ENCODE measurements at regions not wholly inside any gene's neighbourhood (a gene's known extent, or its start where the extent isn't known, plus 50 kb on each side); places are given as distances from the start of the nearest gene placed in this dataset.

DNA sequence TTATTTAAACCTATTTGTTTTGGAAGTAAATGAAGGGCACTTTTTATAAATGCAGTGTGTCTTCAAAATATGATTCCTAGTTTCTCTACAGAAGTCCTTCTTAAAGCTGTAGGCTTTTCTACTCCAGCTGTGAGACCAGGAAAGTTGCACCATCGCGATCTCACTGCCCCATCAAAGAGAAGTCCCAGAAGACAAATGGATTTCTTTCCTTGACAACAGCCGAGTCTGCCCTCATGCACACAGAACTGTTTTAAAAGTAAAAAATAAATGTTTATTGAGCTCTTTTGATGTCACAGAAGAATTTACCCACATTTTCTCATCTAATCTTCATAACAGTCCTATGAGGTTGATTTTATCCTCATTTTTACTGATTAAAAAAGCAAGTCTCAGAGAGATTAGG lies 324.4 kb upstream of the NT5E start:
- Histone ChIP-seq H2AFZ (ENCODE audit: low read depth, low read length) (no peak overlapping the region), H3K4me3 (ENCODE audit: low read length) (no peak overlapping the region), H3K9me3 (ENCODE audit: low read length) (no peaks in the 10 kb centered on the region), H3K36me3 (ENCODE audit: insufficient read depth, low read length) (no peaks in the 10 kb centered on the region), H3K4me1 (ENCODE audit: insufficient read depth, low read length) (no peaks in the 10 kb centered on the region), H3K27me3 (ENCODE audit: insufficient read depth, low read length) (no peaks in the 10 kb centered on the region)

DNA sequence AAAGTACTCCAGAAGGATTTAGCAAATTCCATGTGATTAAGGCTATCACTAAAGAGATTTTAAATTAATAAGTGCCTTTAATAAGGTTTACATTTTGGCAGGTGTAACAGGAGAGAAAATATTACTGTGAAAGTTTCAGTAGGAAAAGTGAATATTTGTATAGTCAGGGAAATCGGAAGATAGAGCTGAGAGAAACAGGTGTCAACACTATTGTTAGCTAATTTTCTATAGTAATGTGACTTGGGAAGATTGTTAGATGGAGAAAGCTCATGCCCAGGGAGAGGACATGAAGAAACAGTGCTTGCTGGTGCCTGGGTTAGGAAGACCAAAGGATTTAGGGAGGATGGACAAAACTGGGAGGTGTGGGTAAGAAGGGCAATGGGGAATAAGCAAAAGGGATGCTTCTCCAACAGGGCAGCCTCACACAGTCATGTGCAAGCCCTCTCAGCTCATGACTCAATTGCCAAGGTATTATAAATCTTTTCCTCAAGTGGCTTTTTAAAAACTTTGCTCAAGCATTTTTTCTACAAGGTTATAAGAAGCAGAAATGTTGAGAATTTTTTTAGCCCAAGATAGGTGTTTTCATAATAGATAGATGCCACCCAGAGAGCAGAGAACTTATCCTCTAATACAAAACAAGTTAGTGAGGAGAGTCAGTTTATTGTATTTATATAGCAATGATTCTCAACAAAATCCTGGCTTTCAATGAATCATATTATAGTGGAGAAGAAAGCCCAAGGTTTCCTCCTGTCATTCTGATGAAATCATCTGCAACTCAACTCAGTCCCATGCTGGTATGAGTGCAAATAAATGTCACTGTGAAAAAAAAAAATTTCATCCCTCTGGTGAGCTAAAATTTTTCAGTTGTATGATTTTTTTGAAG lies 325.2 kb upstream of the NT5E start:
- H3K36me3 ChIP-seq (ENCODE audit: insufficient read depth, low read length): no peaks in the 10 kb centered on the region

DNA sequence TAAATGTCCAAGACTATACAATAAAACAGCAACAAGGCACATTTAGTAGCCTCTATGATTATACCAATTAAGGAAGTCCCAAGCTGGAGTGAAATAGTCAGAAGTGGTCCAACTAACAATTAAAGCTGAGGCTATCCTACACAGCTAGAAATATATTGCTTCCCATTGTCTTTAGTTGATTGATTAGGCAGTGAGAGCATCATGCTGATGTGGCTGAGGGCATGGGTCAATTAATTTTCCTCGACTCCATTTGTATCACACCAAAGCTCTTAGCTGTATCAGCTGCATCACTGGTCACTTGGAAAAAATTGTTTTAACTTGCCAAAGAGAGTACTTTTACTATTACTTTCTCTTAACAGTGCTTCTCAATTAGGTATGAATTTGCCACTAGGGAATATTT lies 328.7 kb upstream of the NT5E start:
- H3K36me3 ChIP-seq (ENCODE audit: insufficient read depth, low read length): no peaks in the 10 kb centered on the region
- no peaks in the 10 kb centered on the region for H3K27me3 ChIP-seq (ENCODE audit: insufficient read depth, low read length)
- H3K4me1 ChIP-seq (ENCODE audit: insufficient read depth, low read length): no peaks in the 10 kb centered on the region
- no peaks in the 10 kb centered on the region for H3K9me3 ChIP-seq (ENCODE audit: low read length)
- H2AFZ ChIP-seq (ENCODE audit: low read depth, low read length): no peak overlapping the region
- H3K4me3 ChIP-seq (ENCODE audit: low read length): no peak overlapping the region

More for the DNA sequence above, 325.2 kb upstream of the NT5E start:
- no peak overlapping the region for H3K4me3 ChIP-seq (ENCODE audit: low read length)
- H3K9me3 ChIP-seq (ENCODE audit: low read length): no peaks in the 10 kb centered on the region
- no peaks in the 10 kb centered on the region for H3K27me3 ChIP-seq (ENCODE audit: insufficient read depth, low read length)
- no peaks in the 10 kb centered on the region for H3K4me1 ChIP-seq (ENCODE audit: insufficient read depth, low read length)
- H2AFZ ChIP-seq (ENCODE audit: low read depth, low read length): no peak overlapping the region

DNA sequence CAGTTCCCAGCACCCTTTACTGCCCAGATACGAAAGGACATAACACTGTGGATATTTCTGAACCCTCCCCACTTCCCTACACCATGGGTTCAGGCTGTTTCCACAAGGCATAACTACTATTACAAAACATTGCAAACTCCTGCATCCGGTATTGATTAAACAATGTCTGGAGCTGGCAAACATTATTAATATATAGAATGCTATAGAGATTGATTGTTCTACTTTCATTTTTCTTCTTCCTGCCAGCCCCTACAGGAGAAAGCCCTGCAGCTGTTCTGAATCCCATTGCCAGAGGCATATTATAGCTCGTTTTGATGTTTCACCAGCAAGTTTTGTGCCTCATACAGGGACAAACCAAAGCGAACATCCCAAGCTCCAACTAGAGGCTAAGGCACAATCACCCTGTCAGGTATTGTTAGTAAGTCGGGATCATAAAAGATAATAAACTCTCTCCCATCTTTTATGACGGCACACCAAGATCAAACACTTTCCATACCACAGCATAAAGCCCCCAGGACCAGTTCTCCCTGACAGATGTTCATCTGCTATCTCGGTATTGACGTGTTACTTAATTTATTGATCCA lies 331.1 kb upstream of the NT5E start:
- H3K4me1 ChIP-seq (ENCODE audit: insufficient read depth, low read length): no peaks in the 10 kb centered on the region
- no peak overlapping the region for H3K4me3 ChIP-seq (ENCODE audit: low read length)
- no peaks in the 10 kb centered on the region for H3K9me3 ChIP-seq (ENCODE audit: low read length)
- H3K36me3 ChIP-seq (ENCODE audit: insufficient read depth, low read length): no peaks in the 10 kb centered on the region
- no peaks in the 10 kb centered on the region for H3K27me3 ChIP-seq (ENCODE audit: insufficient read depth, low read length)
- no peak overlapping the region for H2AFZ ChIP-seq (ENCODE audit: low read depth, low read length)

DNA sequence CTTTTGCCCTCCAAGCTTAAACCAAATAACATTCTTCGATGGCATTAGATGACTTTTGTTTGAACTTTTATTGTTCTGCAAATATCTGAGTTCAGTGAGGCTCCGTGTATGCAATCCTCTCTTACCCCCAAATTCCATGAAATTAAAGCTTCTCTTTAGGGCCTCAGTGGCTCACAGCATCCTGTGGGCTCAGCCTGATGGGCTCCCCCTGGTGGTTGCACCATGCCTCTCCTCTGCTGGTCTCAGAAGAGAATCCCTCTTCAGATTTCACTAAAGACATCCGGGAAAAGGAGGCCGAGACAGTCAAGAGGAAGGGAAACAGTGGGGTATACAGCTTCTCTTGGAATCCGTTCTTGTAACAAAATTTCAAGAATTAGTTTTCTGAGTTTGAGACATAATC lies 331.6 kb upstream of the NT5E start:
- Histone ChIP-seq H3K4me1 (ENCODE audit: insufficient read depth, low read length) (no peaks in the 10 kb centered on the region), H3K36me3 (ENCODE audit: insufficient read depth, low read length) (no peaks in the 10 kb centered on the region), H2AFZ (ENCODE audit: low read depth, low read length) (no peak overlapping the region), H3K9me3 (ENCODE audit: low read length) (no peaks in the 10 kb centered on the region), H3K4me3 (ENCODE audit: low read length) (no peak overlapping the region), H3K27me3 (ENCODE audit: insufficient read depth, low read length) (no peaks in the 10 kb centered on the region)

DNA sequence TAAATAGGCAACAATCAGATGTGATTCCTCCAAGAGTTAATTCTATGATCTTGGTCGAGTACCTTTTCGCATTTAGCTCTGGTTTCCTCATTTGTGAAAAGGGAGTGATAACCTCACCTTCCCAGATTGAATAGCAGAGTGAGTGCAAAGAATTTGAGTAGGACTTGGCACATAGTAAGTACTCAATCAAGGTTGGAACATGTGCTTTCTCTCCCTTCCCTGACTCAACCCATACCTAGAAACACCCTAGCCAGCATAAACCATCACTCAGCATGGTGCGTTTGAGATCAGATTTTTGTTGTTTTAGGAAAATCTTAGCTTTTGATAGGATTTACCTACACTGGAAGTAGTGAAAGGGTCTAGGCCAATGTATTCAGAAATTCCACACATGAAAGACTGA lies 333.4 kb upstream of the NT5E start:
- Histone ChIP-seq H3K4me3 (ENCODE audit: low read length) (no peak overlapping the region), H3K9me3 (ENCODE audit: low read length) (no peaks in the 10 kb centered on the region), H3K4me1 (ENCODE audit: insufficient read depth, low read length) (no peaks in the 10 kb centered on the region), H3K27me3 (ENCODE audit: insufficient read depth, low read length) (no peaks in the 10 kb centered on the region), H3K36me3 (ENCODE audit: insufficient read depth, low read length) (no peaks in the 10 kb centered on the region), H2AFZ (ENCODE audit: low read depth, low read length) (no peak overlapping the region)

DNA sequence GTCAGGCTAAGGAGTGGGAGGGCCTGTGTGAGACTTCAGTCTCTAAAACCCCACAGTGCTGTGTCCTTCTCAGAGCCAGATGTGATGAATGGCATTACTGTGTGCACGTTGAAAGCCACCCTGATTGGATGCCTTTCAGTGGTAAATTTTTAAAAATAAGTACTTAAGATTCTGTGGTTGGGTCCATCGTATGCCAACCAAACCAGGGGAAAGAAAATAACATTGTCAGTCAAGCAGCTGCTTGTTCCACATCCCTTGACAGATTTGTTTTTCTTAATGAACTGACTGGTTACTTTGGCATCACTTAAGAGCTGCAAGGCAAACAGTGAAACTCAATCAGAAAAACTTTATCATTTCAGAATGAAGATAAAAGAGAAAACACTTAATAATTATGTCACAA lies 334.0 kb upstream of the NT5E start:
- H3K36me3 ChIP-seq (ENCODE audit: insufficient read depth, low read length): no peaks in the 10 kb centered on the region

DNA sequence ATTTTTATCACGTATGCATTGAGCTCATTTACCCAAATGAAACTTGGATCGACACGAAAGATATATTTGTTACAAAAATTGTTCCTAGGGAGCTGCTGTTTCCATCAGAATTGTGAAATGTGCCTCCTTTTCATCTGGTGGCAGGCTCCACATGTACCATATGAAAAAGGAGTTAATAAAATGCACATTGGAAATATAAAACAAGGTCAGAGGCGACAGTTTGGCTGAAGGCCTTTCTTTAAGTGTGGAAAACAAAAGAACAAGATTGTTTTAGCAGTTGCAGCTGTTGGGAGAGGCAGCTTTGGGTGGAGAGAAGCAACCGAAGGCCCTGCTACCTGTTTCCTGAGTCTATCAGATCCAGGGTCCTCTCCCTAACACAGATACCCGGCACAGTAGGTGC lies 334.5 kb upstream of the NT5E start:
- Histone ChIP-seq H3K4me3 (ENCODE audit: low read length) (no peak overlapping the region), H3K4me1 (ENCODE audit: insufficient read depth, low read length) (no peaks in the 10 kb centered on the region)

More for the DNA sequence above, 334.0 kb upstream of the NT5E start:
- H3K4me3 ChIP-seq (ENCODE audit: low read length): no peak overlapping the region
- H3K27me3 ChIP-seq (ENCODE audit: insufficient read depth, low read length): no peaks in the 10 kb centered on the region
- no peak overlapping the region for H2AFZ ChIP-seq (ENCODE audit: low read depth, low read length)
- H3K4me1 ChIP-seq (ENCODE audit: insufficient read depth, low read length): no peaks in the 10 kb centered on the region
- no peaks in the 10 kb centered on the region for H3K9me3 ChIP-seq (ENCODE audit: low read length)

DNA sequence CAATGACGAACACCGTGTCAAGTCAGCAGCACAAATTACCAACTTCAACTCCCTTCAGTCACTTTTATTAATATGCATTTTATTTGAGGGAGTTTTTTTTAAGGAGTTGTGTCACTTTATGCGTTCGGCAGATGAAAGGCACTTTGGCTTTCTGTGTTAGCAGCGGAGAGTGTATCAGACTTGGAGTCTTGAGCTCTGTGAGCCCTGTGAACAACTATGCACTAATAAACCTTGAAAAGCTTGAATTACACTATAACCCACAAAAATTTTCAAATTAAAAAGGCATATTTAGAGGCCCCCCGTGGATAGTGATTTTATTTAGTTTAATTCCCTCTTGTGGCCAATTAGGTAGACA lies 335.3 kb upstream of the NT5E start:
- no peak overlapping the region for H2AFZ ChIP-seq (ENCODE audit: low read depth, low read length)
- H3K36me3 ChIP-seq (ENCODE audit: insufficient read depth, low read length): no peaks in the 10 kb centered on the region
- no peak overlapping the region for H3K4me3 ChIP-seq (ENCODE audit: low read length)
- no peaks in the 10 kb centered on the region for H3K27me3 ChIP-seq (ENCODE audit: insufficient read depth, low read length)
- H3K9me3 ChIP-seq (ENCODE audit: low read length): no peaks in the 10 kb centered on the region
- no peaks in the 10 kb centered on the region for H3K4me1 ChIP-seq (ENCODE audit: insufficient read depth, low read length)

More for the DNA sequence above, 334.5 kb upstream of the NT5E start:
- Histone ChIP-seq H3K36me3 (ENCODE audit: insufficient read depth, low read length) (no peaks in the 10 kb centered on the region), H2AFZ (ENCODE audit: low read depth, low read length) (no peak overlapping the region), H3K9me3 (ENCODE audit: low read length) (no peaks in the 10 kb centered on the region), H3K27me3 (ENCODE audit: insufficient read depth, low read length) (no peaks in the 10 kb centered on the region)

DNA sequence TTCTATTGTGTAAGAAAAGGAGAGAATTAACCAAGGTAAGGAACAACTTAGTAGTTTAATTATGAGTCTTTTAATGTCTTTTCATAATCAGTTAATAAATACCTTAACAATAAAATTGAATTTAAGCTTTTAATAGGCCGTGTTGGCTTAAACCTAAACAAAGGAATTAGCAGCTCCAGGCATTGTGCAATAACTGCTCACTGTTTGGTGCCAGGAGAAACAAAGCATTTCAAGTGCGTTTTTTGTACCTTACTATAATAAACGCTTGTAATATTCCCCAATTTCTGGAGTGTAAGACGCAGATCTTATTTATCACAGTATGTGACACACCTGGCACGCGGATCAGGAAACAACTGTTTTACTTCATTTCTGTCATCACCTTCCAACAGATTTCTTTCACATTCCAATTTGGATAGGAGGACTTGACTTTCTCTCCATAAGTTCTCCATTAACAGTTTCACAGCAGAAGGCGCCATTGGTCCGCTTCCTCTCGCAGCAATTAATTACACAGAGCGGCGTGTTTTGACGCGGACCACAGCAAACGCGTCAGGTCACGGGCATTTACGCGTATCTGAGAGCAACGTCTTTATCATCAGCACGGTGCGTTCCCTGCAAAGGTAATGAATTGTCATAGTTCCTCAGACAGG lies 335.8 kb upstream of the NT5E start:
- Histone ChIP-seq H3K4me3 (ENCODE audit: low read length) (no peak overlapping the region), H3K36me3 (ENCODE audit: insufficient read depth, low read length) (no peaks in the 10 kb centered on the region), H3K9me3 (ENCODE audit: low read length) (no peaks in the 10 kb centered on the region), H3K27me3 (ENCODE audit: insufficient read depth, low read length) (no peaks in the 10 kb centered on the region), H2AFZ (ENCODE audit: low read depth, low read length) (no peak overlapping the region), H3K4me1 (ENCODE audit: insufficient read depth, low read length) (no peaks in the 10 kb centered on the region)

DNA sequence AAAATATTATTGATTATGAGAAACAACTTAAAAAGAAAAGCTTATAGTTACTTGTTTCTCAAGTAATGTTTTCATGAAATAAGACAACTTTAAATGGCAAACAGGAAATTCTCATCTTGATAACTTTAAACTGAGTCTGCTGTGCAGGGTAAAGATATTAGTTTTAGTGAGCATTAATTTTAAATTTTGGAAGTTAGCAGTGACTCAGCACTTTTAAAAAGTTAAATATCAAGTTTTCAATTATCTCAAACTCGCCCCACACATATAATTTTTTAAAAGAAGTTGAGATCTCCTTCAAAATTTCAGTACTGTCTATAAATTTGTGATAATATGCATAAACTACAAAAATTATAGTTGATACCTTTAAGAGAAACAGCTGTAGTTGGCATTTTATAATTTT lies 337.3 kb upstream of the NT5E start:
- H2AFZ ChIP-seq (ENCODE audit: low read depth, low read length): no peak overlapping the region
- no peaks in the 10 kb centered on the region for H3K27me3 ChIP-seq (ENCODE audit: insufficient read depth, low read length)
- H3K4me3 ChIP-seq (ENCODE audit: low read length): no peak overlapping the region
- no peaks in the 10 kb centered on the region for H3K4me1 ChIP-seq (ENCODE audit: insufficient read depth, low read length)
- H3K9me3 ChIP-seq (ENCODE audit: low read length): no peaks in the 10 kb centered on the region
- no peaks in the 10 kb centered on the region for H3K36me3 ChIP-seq (ENCODE audit: insufficient read depth, low read length)

DNA sequence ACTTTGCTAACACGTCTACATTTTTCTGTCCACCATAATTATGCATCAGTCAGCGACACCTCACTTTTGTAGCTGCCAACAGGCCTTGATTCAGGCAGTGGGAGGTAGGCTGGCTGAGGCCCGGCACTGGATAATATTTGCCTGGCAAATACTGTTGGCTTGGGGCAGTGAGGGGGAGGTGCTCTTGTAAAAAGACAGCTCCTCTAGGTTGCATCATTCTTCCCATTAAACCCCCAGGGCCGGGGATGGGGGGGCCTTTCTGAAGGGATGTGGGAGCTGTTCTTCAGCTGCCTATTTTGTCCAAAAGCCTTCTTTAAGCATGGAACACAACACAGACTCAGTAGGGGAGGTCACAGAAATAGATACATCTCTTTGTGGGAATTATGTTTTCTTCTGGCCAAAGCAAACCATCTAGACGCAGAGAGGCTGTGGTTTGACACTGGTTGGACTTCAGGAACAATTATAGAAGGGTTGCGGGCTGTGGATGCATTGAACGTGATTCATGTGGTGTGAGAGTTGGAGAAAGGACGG lies 338.3 kb upstream of the NT5E start:
- Histone ChIP-seq H3K4me3 (ENCODE audit: low read length) (no peak overlapping the region), H3K36me3 (ENCODE audit: insufficient read depth, low read length) (no peaks in the 10 kb centered on the region), H3K4me1 (ENCODE audit: insufficient read depth, low read length) (no peaks in the 10 kb centered on the region), H2AFZ (ENCODE audit: low read depth, low read length) (no peak overlapping the region), H3K9me3 (ENCODE audit: low read length) (no peaks in the 10 kb centered on the region), H3K27me3 (ENCODE audit: insufficient read depth, low read length) (no peaks in the 10 kb centered on the region)

DNA sequence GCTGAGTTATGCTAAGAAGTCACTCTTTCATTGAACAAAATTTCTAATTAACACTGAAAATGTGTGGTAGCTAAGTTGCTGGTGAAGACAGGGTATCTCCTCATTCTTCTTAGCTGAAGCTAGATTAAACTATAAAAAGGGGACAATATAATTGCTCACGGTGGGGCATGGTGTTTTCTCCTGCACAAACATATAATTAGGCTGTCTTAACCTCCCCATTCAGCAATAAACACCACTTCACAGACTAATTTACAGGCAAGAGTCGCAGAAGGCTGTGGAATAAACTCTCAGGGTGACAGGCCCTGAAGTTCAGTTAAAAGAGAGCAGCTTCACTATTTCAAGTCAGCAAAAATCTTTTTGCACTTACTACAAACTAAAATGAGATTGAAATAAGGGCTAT lies 338.9 kb upstream of the NT5E start:
- no peaks in the 10 kb centered on the region for H3K36me3 ChIP-seq (ENCODE audit: insufficient read depth, low read length)
- H3K9me3 ChIP-seq (ENCODE audit: low read length): no peaks in the 10 kb centered on the region
- no peaks in the 10 kb centered on the region for H3K27me3 ChIP-seq (ENCODE audit: insufficient read depth, low read length)
- H3K4me1 ChIP-seq (ENCODE audit: insufficient read depth, low read length): no peaks in the 10 kb centered on the region
- H3K4me3 ChIP-seq (ENCODE audit: low read length): no peak overlapping the region
- H2AFZ ChIP-seq (ENCODE audit: low read depth, low read length): no peak overlapping the region

Measured in neuron (in vitro differentiated cells).